ENCODE measurements at regions not wholly inside any gene's neighbourhood (a gene's known extent, or its start where the extent isn't known, plus 50 kb on each side); places are given as distances from the start of the nearest gene placed in this dataset.
"Not testable (repeated sequence)": the region's sequence is repeated elsewhere in the genome, so short reads cannot be mapped to it uniquely, and the experiment has no call there.

- no peak for DNase-seq (ENCODE audit: low read depth in 2 of 3, low spot score in 2 of 3)
Measured at GRCh38 chr4:20050768-20051167, 200.9 kb upstream of the SLIT2 start.

GRCh38 chr4:20049889-20050288, 201.8 kb upstream of the SLIT2 start:
- no peak for DNase-seq (ENCODE audit: low read depth in 2 of 3, low spot score in 2 of 3)

DNA sequence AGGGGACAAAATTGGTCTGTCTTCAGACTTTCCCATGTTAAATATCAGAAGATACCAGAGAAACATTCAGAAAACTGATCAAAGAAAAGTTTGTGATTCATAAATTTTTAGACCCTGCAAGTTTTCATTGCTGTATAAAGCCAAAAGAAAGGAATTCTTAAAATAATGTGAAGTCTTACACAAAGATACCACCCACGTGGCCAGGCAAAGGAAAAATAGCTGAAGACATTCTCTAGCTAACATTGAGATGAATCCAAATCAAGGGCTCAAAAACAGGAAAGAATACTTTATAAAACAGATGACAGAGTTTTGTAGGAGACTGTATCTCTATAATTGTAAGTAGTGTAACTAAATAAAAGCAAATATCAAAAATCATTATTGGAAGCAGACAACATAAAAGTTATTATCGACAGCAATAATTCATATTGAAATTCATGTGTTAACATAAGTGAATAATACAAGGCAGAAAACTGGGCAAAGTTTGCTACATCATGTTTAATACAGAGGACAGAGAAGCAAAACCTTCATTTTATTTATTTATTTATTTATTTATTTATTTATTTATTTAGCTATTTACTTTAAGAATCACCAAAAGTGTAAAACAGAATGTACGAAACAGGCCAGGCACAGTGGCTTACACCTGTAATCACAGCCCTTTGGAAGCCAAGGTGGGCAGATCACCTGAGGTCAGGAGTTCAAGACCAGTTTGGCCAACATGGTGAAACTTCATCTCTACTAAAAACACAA, 204.6 kb upstream of the SLIT2 start:
- no peak for DNase-seq (ENCODE audit: low read depth in 2 of 3, low spot score in 2 of 3)

- no peak for DNase-seq (ENCODE audit: low read depth in 2 of 3, low spot score in 2 of 3)
Measured at GRCh38 chr4:20046179-20046578, 205.5 kb upstream of the SLIT2 start.

- DNase-seq (ENCODE audit: low read depth in 2 of 3, low spot score in 2 of 3), result no peak
Measured at GRCh38 chr4:20044966-20045365, 206.7 kb upstream of the SLIT2 start.

DNA sequence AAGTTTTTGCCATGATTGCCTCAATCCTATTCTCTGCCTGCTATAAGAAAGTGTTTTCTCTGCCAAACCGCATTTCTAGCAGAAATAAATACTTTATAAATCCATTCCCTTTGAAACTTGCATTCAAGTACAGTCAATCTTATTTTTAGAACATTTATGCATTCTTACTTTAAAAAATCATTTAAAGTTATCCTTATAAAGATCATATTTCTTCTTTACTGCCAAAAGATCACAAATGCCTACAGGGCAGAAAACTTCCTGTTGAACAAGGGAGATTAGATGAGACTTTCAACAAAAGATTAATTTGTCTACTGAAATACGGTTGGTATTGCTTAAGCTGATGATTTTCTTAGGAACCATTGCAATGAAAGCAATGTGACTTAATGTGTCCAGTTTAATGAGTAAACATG, 207.2 kb upstream of the SLIT2 start:
- DNase-seq (ENCODE audit: low read depth in 2 of 3, low spot score in 2 of 3), result no peak

DNA sequence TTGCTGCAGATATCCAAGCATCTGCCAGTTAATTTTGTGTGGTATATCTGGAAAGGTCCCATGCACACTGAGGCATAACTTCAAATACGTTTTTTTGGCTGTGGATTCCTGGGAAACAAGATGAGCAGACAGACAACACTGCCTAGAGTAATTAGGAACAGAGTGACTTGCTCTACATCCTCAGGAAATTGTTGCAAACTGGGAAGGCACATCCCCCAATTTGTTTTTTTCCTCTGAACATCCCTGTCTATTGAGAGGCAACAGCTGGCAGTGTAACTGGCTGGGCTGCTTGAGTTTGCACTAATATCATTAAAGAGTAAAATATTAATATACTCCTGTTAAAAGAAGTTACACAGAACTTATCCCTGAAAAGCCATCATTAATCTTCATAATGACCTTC, 207.7 kb upstream of the SLIT2 start:
- no peak for DNase-seq (ENCODE audit: low read depth in 2 of 3, low spot score in 2 of 3)

- DNase-seq (ENCODE audit: low read depth in 2 of 3, low spot score in 2 of 3), result no peak
Measured at GRCh38 chr4:20042769-20043168, 208.9 kb upstream of the SLIT2 start.

GRCh38 chr4:20041839-20042407, 209.8 kb upstream of the SLIT2 start:
- no peak for DNase-seq (ENCODE audit: low read depth in 2 of 3, low spot score in 2 of 3)

DNA sequence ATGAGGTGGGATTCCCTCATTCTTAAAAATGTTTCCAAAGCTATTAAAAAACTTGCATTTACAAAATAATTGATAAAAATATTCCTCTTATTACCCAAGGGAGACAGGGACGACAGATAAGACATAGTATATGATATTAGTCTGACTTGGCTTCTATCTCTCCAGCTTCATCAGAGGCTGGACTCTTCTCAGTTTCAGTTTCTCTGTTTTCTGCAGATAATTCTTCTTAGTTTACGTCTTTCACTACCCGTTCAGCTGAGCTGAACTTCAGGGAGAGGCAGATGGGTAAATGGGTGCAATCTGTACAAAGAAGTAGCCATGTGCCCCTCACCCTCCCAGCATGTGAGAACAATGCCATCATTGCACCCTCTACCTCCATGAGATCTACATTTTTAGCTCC, 214.0 kb upstream of the SLIT2 start:
- no peak for DNase-seq (ENCODE audit: low read depth in 2 of 3, low spot score in 2 of 3)

DNA sequence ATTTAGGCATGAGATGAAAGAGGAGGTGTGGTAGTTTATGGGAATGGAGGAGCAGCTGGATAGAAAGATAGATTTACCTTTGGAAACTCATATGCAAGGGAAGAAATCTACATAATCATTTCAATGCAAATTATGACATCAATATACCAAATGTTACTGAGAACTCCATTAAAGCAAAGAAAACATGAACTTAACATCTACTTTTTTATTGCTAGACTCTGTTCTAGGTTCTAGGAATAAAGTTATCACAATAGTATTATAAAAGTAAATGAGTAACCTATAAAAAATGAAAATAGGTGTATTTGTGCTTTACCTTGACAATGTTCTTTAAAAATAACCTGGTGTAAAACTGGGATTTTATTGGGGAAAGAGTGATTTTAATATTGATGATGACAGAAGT, 221.6 kb upstream of the SLIT2 start:
- no peak for DNase-seq (ENCODE audit: low read depth in 2 of 3, low spot score in 2 of 3)

- DNase-seq (ENCODE audit: low read depth in 2 of 3, low spot score in 2 of 3), result no peak
Measured at GRCh38 chr4:20028645-20029044, 223.1 kb upstream of the SLIT2 start.

GRCh38 chr4:20026456-20026855, 225.2 kb upstream of the SLIT2 start:
- DNase-seq (ENCODE audit: low read depth in 2 of 3, low spot score in 2 of 3), result no peak

- no peak for DNase-seq (ENCODE audit: low read depth in 2 of 3, low spot score in 2 of 3)
Measured at GRCh38 chr4:20022471-20022870, 229.2 kb upstream of the SLIT2 start.

- no peak for DNase-seq (ENCODE audit: low read depth in 2 of 3, low spot score in 2 of 3)
Measured at GRCh38 chr4:20020056-20020455, 231.6 kb upstream of the SLIT2 start.

DNA sequence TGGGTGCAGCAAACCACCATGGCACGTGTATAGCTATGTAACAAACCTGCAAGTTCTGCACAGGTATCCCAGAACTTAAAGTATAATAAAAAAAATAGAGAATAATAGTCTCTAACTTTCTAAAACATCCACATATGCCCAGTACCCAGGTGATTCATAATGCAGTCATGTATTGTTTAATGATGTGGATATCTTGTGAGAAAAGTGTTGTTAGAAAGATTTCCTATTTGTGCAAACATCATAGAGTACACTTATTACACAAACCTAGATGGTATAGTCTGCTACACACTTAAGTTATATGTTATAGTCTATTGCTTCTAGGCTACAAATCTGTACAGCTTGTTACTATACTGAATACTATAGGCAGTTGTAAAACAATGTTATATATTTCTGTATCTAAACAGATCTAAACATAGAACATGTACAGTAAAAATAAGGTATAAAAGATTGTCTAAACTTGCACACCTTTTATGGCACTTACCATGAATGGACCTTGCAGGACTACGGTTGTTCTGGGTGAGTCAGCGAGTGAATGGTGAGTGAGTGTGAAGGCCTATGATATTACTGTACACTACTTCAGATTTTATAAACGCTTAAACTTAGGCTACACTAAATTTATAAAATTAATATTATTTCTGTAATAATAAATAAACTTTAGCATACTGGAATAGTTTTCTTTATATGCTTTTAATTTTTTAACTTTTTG, 232.2 kb upstream of the SLIT2 start:
- no peak for DNase-seq (ENCODE audit: low read depth in 2 of 3, low spot score in 2 of 3)

DNA sequence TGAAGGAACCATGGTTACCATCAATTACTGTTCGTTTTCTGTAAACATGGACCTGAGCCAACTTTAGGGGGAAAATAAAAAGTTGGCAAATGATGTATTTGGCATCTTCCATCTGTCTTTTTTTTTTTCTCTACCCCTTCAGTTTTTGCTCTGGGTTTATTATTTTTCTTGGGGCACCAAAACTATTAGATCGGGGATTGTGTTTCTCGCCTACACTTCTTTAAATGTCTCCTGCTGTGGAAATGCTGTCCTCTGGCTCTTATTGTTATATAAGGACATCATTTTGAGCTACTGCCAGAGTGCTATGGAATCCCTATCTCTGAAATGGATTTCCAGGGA, 234.0 kb upstream of the SLIT2 start:
- DNase-seq (ENCODE audit: low read depth in 2 of 3, low spot score in 2 of 3), result no peak

GRCh38 chr4:20017070-20017776, 234.5 kb upstream of the SLIT2 start:
- no peak for DNase-seq (ENCODE audit: low read depth in 2 of 3, low spot score in 2 of 3)

DNA sequence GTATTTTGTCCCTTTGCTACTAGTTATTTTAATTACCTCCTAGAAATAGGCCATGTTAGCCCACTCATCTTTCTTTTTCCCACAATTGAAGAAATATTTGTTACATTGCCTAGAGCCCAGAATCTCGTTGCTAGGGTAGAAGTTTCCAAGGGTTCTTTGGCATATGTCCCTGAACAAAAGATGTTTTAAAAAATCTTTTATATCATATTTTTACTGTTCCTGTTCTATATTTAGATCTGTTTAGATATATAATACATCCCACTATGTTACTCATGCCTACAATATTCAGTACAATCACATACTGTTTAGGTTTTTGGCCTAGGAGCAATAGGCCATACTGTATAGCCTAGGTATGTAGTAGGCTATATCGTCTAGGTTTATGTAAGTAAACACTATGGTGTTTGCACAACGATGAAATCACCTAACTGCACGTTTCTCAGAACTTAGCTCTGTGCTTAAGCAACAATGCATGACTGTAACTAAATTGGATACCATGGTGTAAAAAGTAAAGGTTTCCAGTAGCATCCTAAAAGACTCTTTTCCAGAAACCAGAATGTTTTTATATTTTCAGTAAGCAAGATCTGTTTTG, 236.0 kb upstream of the SLIT2 start:
- no peak for DNase-seq (ENCODE audit: low read depth in 2 of 3, low spot score in 2 of 3)

DNA sequence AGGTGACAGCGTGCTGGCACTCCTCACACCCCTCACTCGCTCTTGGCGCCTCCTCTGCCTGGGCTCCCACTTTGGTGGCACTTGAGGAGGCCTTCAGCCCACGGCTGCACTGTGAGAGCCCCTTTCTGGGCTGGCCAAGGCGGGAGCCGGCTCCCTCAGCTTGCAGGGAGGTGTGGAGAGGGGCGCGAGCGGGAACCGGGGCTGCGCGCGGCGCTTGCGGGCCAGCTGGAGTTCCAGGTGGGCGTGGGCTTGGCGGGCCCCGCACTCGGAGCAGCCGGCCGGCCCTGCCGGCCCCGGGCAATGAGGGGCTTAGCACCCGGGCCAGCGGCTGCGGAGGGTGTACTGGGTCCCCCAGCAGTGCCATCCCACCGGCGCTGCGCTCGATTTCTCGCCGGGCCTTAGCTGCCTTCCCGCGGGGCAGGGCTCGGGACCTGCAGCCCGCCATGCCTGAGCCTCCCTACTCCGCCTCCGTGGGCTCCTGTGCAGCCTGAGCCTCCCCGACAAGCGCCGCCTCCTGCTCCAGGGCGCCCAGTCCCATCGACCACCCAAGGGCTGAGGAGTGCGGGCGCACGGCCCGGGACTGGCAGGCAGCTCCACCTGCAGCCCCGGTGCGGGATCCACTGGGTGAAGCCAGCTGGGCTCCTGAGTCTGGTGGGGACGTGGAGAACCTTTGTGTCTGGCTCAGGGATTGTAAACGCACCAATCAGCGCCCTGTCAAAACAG, 247.7 kb upstream of the SLIT2 start:
- DNase-seq (ENCODE audit: low read depth in 2 of 3, low spot score in 2 of 3), result not testable (repeated sequence)
